ENCODE measurements at regions not wholly inside any gene's neighbourhood (a gene's known extent, or its start where the extent isn't known, plus 50 kb on each side); places are given as distances from the start of the nearest gene placed in this dataset.

- no peak for DNase-seq (ENCODE audit: low read depth in 2 of 2)
- no peak overlapping the region for H3K9ac ChIP-seq (ENCODE audit: insufficient read depth, low read length)
- H4K20me1 ChIP-seq (ENCODE audit: control insufficient read depth, extremely low read depth, insufficient read depth, low read length), result no peaks in the 10 kb centered on the region
- no peak overlapping the region for H2AFZ ChIP-seq (ENCODE audit: low read length)
- peaks cover 12% of the 10 kb centered on the region for H3K4me1 ChIP-seq (ENCODE audit: control insufficient read depth, extremely low read depth, insufficient read depth, low read length)
- no peaks in the 10 kb centered on the region for H3K9me3 ChIP-seq (ENCODE audit: control insufficient read depth, insufficient read depth, low read depth, low read length)
- no peak overlapping the region for H3K4me3 ChIP-seq (replicated peaks in 1 of 4; ENCODE audit: control extremely low read depth in 1 of 4, insufficient read depth in 1 of 4, low read depth in 3 of 4, low read length in 4 of 4)
- H3K36me3 ChIP-seq (ENCODE audit: control insufficient read depth, insufficient read depth, low read length), result no peaks in the 10 kb centered on the region
- H3K27me3 ChIP-seq (ENCODE audit: control insufficient read depth, insufficient read depth, low read length), result peaks cover 6% of the 10 kb centered on the region
- H3K4me2 ChIP-seq (ENCODE audit: extremely low read depth, insufficient read depth, low read length), result no peak overlapping the region
- no peak overlapping the region for H3K27ac ChIP-seq (ENCODE audit: insufficient read depth, low read length)
- H3K79me2 ChIP-seq (ENCODE audit: control insufficient read depth, insufficient read depth, low read length), result no peaks in the 10 kb centered on the region
- TF ChIP-seq CTCF (conservative IDR thresholded peaks at IDR 0.05 in 1 of 2, IDR thresholded peaks at IDR 0.05 in 1 of 2; ENCODE audit: low read depth in 1 of 2, low read length in 2 of 2), result no peak
- TF ChIP-seq EZH2 (IDR thresholded peaks at IDR 0.05; ENCODE audit: low read length, missing control alignments), result no peak
These were observed 145.0 kb upstream of the ZMIZ1 start for GRCh38 chr10:78923647-78924318.

DNA sequence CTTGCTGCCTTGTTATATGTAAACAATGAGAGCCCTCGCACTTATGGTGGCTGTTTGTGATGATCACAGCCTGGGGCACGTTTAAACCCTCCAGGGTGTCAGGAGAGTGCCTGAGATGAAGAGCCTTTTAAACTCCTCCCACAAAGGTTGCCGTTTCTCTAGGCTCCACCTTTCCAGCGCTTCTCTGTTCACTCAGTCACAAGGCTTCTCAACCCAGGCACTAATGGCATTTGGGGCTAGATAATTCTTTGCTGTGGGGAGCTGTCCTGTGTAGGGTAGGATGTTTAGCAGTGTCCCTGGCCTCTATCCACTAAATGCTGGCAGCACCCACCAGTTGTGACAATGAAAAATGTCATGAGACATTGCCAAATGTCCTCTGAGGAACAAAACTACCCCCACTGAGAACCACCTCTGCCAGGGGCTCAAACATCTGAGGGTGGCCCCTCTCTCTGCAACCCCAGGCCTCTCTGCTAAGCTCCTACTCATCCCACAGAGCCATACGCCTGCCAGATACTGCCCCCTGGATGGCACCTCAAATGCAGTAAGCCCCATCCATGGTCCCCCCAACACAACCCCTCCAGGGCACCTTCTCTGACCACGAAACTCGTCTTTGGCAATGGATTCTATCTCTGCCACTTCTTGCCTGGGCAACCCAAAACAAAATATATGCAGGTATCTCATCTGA lies 144.3 kb upstream of the ZMIZ1 start:
- no peak overlapping the region for H3K27ac ChIP-seq (ENCODE audit: insufficient read depth, low read length)
- no peak overlapping the region for H3K4me3 ChIP-seq (replicated peaks in 1 of 4; ENCODE audit: control extremely low read depth in 1 of 4, insufficient read depth in 1 of 4, low read depth in 3 of 4, low read length in 4 of 4)
- no peaks in the 10 kb centered on the region for H3K9me3 ChIP-seq (ENCODE audit: control insufficient read depth, insufficient read depth, low read depth, low read length)
- no peak overlapping the region for H3K4me2 ChIP-seq (ENCODE audit: extremely low read depth, insufficient read depth, low read length)
- H3K4me1 ChIP-seq (ENCODE audit: control insufficient read depth, extremely low read depth, insufficient read depth, low read length), result peaks cover 12% of the 10 kb centered on the region
- TF ChIP-seq EZH2 (IDR thresholded peaks at IDR 0.05; ENCODE audit: low read length, missing control alignments) (no peak), CTCF (conservative IDR thresholded peaks at IDR 0.05 in 1 of 2, IDR thresholded peaks at IDR 0.05 in 1 of 2; ENCODE audit: low read depth in 1 of 2, low read length in 2 of 2) (no peak)
- H3K36me3 ChIP-seq (ENCODE audit: control insufficient read depth, insufficient read depth, low read length), result no peaks in the 10 kb centered on the region
- H3K27me3 ChIP-seq (ENCODE audit: control insufficient read depth, insufficient read depth, low read length), result peaks cover 6% of the 10 kb centered on the region
- no peak overlapping the region for H3K9ac ChIP-seq (ENCODE audit: insufficient read depth, low read length)
- DNase-seq (ENCODE audit: low read depth in 2 of 2), result no peak
- H3K79me2 ChIP-seq (ENCODE audit: control insufficient read depth, insufficient read depth, low read length), result no peaks in the 10 kb centered on the region
- no peaks in the 10 kb centered on the region for H4K20me1 ChIP-seq (ENCODE audit: control insufficient read depth, extremely low read depth, insufficient read depth, low read length)
- H2AFZ ChIP-seq (ENCODE audit: low read length), result no peak overlapping the region

- no peak for DNase-seq (ENCODE audit: low read depth in 2 of 2)
- peak overlapping the region; percentile 33 for H3K27ac ChIP-seq (ENCODE audit: insufficient read depth, low read length)
- H3K27me3 ChIP-seq (ENCODE audit: control insufficient read depth, insufficient read depth, low read length), result peaks cover 2% of the 10 kb centered on the region
- no peaks in the 10 kb centered on the region for H3K9me3 ChIP-seq (ENCODE audit: control insufficient read depth, insufficient read depth, low read depth, low read length)
- no peaks in the 10 kb centered on the region for H4K20me1 ChIP-seq (ENCODE audit: control insufficient read depth, extremely low read depth, insufficient read depth, low read length)
- H3K36me3 ChIP-seq (ENCODE audit: control insufficient read depth, insufficient read depth, low read length), result no peaks in the 10 kb centered on the region
- H3K9ac ChIP-seq (ENCODE audit: insufficient read depth, low read length), result no peak overlapping the region
- H2AFZ ChIP-seq (ENCODE audit: low read length), result no peak overlapping the region
- peaks cover 12% of the 10 kb centered on the region for H3K4me1 ChIP-seq (ENCODE audit: control insufficient read depth, extremely low read depth, insufficient read depth, low read length)
- TF ChIP-seq CTCF (conservative IDR thresholded peaks at IDR 0.05 in 1 of 2, IDR thresholded peaks at IDR 0.05 in 1 of 2; ENCODE audit: low read depth in 1 of 2, low read length in 2 of 2), result no peak
- H3K4me2 ChIP-seq (ENCODE audit: extremely low read depth, insufficient read depth, low read length), result no peak overlapping the region
- no peaks in the 10 kb centered on the region for H3K79me2 ChIP-seq (ENCODE audit: control insufficient read depth, insufficient read depth, low read length)
- no peak overlapping the region for H3K4me3 ChIP-seq (replicated peaks in 1 of 4; ENCODE audit: control extremely low read depth in 1 of 4, insufficient read depth in 1 of 4, low read depth in 3 of 4, low read length in 4 of 4)
These were observed 143.5 kb upstream of the ZMIZ1 start for GRCh38 chr10:78925275-78925674.
